ENCODE measurements at regions not wholly inside any gene's neighbourhood (a gene's known extent, or its start where the extent isn't known, plus 50 kb on each side); places are given as distances from the start of the nearest gene placed in this dataset.
"Not testable (repeated sequence)": the region's sequence is repeated elsewhere in the genome, so short reads cannot be mapped to it uniquely, and the experiment has no call there.

- no peak for DNase-seq (ENCODE audit: low read depth, low spot score)
- no peak overlapping the region for H3K4me3 ChIP-seq
- no peak for TF ChIP-seq POLR2AphosphoS5 (IDR thresholded peaks at IDR 0.05; ENCODE audit: borderline replicate concordance, low read depth, low read length)
- TF ChIP-seq FOXP2 (optimal IDR thresholded peaks at IDR 0.05; ENCODE audit: control extremely low read depth, extremely low read length, insufficient read depth) = no peak
- TF ChIP-seq EZH2 (IDR thresholded peaks at IDR 0.05) = no peak
- H3K9me3 ChIP-seq (ENCODE audit: low read depth, low read length) = no peaks in the 10 kb centered on the region
- no peaks in the 10 kb centered on the region for H3K36me3 ChIP-seq (ENCODE audit: insufficient read depth, low read length)
- H3K27ac ChIP-seq = no peak overlapping the region
- no peak overlapping the region for H3K9ac ChIP-seq (ENCODE audit: insufficient read length)
Measured at GRCh38 chr15:98347001-98347400, 301.3 kb upstream of the IGF1R start.

- H3K27ac ChIP-seq = no peak overlapping the region
- no peaks in the 10 kb centered on the region for H3K9me3 ChIP-seq (ENCODE audit: low read depth, low read length)
- DNase-seq (ENCODE audit: low read depth, low spot score) = no peak
Measured at GRCh38 chr15:98347866-98348265, 300.5 kb upstream of the IGF1R start.

GRCh38 chr15:98350276-98350675 is 298.1 kb upstream of the IGF1R start:
- Histone ChIP-seq H3K4me3 (no peak overlapping the region), H3K27ac (no peak overlapping the region), H3K36me3 (ENCODE audit: insufficient read depth, low read length) (no peaks in the 10 kb centered on the region), H3K9me3 (ENCODE audit: low read depth, low read length) (no peaks in the 10 kb centered on the region), H3K9ac (ENCODE audit: insufficient read length) (no peak overlapping the region)
- no peak for TF ChIP-seq POLR2AphosphoS5 (IDR thresholded peaks at IDR 0.05; ENCODE audit: borderline replicate concordance, low read depth, low read length)
- TF ChIP-seq FOXP2 (optimal IDR thresholded peaks at IDR 0.05; ENCODE audit: control extremely low read depth, extremely low read length, insufficient read depth) = no peak
- TF ChIP-seq EZH2 (IDR thresholded peaks at IDR 0.05) = no peak
- DNase-seq (ENCODE audit: low read depth, low spot score) = no peak

More at GRCh38 chr15:98347866-98348265, 300.5 kb upstream of the IGF1R start:
- H3K4me3 ChIP-seq = no peak overlapping the region
- TF ChIP-seq FOXP2 (optimal IDR thresholded peaks at IDR 0.05; ENCODE audit: control extremely low read depth, extremely low read length, insufficient read depth) = no peak
- H3K9ac ChIP-seq (ENCODE audit: insufficient read length) = no peak overlapping the region
- H3K36me3 ChIP-seq (ENCODE audit: insufficient read depth, low read length) = no peaks in the 10 kb centered on the region

- H3K36me3 ChIP-seq (ENCODE audit: insufficient read depth, low read length); H3K9me3 ChIP-seq (ENCODE audit: low read depth, low read length); H3K27ac ChIP-seq; H3K9ac ChIP-seq (ENCODE audit: insufficient read length); DNase-seq (ENCODE audit: low read depth, low spot score); H3K4me3 ChIP-seq: not testable (repeated sequence)
Measured at GRCh38 chr15:98358274-98358673, 290.1 kb upstream of the IGF1R start.

- no peak overlapping the region for H3K9ac ChIP-seq (ENCODE audit: insufficient read length)
- no peaks in the 10 kb centered on the region for H3K36me3 ChIP-seq (ENCODE audit: insufficient read depth, low read length)
- H3K4me3 ChIP-seq = no peak overlapping the region
- TF ChIP-seq FOXP2 (optimal IDR thresholded peaks at IDR 0.05; ENCODE audit: control extremely low read depth, extremely low read length, insufficient read depth) = no peak
- no peak for TF ChIP-seq POLR2AphosphoS5 (IDR thresholded peaks at IDR 0.05; ENCODE audit: borderline replicate concordance, low read depth, low read length)
- no peak for TF ChIP-seq EZH2 (IDR thresholded peaks at IDR 0.05)
- no peak overlapping the region for H3K27ac ChIP-seq
- DNase-seq (ENCODE audit: low read depth, low spot score) = no peak
- H3K9me3 ChIP-seq (ENCODE audit: low read depth, low read length) = no peaks in the 10 kb centered on the region
Measured at GRCh38 chr15:98358971-98359370, 289.4 kb upstream of the IGF1R start.

GRCh38 chr15:98363416-98363815 is 284.9 kb upstream of the IGF1R start:
- Histone ChIP-seq H3K27ac (no peak overlapping the region), H3K36me3 (ENCODE audit: insufficient read depth, low read length) (no peaks in the 10 kb centered on the region), H3K9me3 (ENCODE audit: low read depth, low read length) (no peaks in the 10 kb centered on the region), H3K9ac (ENCODE audit: insufficient read length) (no peak overlapping the region), H3K4me3 (no peak overlapping the region)
- no peak for DNase-seq (ENCODE audit: low read depth, low spot score)
- TF ChIP-seq EZH2 (IDR thresholded peaks at IDR 0.05) = no peak
- no peak for TF ChIP-seq FOXP2 (optimal IDR thresholded peaks at IDR 0.05; ENCODE audit: control extremely low read depth, extremely low read length, insufficient read depth)
- TF ChIP-seq POLR2AphosphoS5 (IDR thresholded peaks at IDR 0.05; ENCODE audit: borderline replicate concordance, low read depth, low read length) = no peak

- no peak overlapping the region for H3K9ac ChIP-seq (ENCODE audit: insufficient read length)
- no peaks in the 10 kb centered on the region for H3K9me3 ChIP-seq (ENCODE audit: low read depth, low read length)
- H3K27ac ChIP-seq = no peak overlapping the region
- H3K36me3 ChIP-seq (ENCODE audit: insufficient read depth, low read length) = no peaks in the 10 kb centered on the region
- DNase-seq (ENCODE audit: low read depth, low spot score) = no peak
- TF ChIP-seq POLR2AphosphoS5 (IDR thresholded peaks at IDR 0.05; ENCODE audit: borderline replicate concordance, low read depth, low read length) (no peak), FOXP2 (optimal IDR thresholded peaks at IDR 0.05; ENCODE audit: control extremely low read depth, extremely low read length, insufficient read depth) (no peak), EZH2 (IDR thresholded peaks at IDR 0.05) (no peak)
- H3K4me3 ChIP-seq = no peak overlapping the region
Measured at GRCh38 chr15:98363955-98364354, 284.4 kb upstream of the IGF1R start.

- H3K9ac ChIP-seq (ENCODE audit: insufficient read length) = no peak overlapping the region
- H3K9me3 ChIP-seq (ENCODE audit: low read depth, low read length) = no peaks in the 10 kb centered on the region
- no peak overlapping the region for H3K4me3 ChIP-seq
- TF ChIP-seq FOXP2 (optimal IDR thresholded peaks at IDR 0.05; ENCODE audit: control extremely low read depth, extremely low read length, insufficient read depth) = no peak
- TF ChIP-seq EZH2 (IDR thresholded peaks at IDR 0.05) = no peak
- no peak for TF ChIP-seq POLR2AphosphoS5 (IDR thresholded peaks at IDR 0.05; ENCODE audit: borderline replicate concordance, low read depth, low read length)
- no peak for DNase-seq (ENCODE audit: low read depth, low spot score)
- H3K27ac ChIP-seq = no peak overlapping the region
- H3K36me3 ChIP-seq (ENCODE audit: insufficient read depth, low read length) = no peaks in the 10 kb centered on the region
Measured at GRCh38 chr15:98369081-98369716, 279.1 kb upstream of the IGF1R start.
